ENCODE measurements at regions not wholly inside any gene's neighbourhood (a gene's known extent, or its start where the extent isn't known, plus 50 kb on each side); places are given as distances from the start of the nearest gene placed in this dataset.

GRCh38 chr2:216312441-216312840 is 59.8 kb downstream of the MARCHF4 start:
- peak; percentile 12 for DNase-seq (ENCODE audit: low read depth)
- no peak for TF ChIP-seq CTCF (conservative IDR thresholded peaks at IDR 0.05; ENCODE audit: control insufficient read depth, insufficient read depth, low read depth, low read length)
- H3K4me3 ChIP-seq (ENCODE audit: control insufficient read depth, low read depth, low read length), result no peak overlapping the region

- peak; percentile 10 for DNase-seq (ENCODE audit: low read depth)
- no peak for TF ChIP-seq CTCF (conservative IDR thresholded peaks at IDR 0.05; ENCODE audit: control insufficient read depth, insufficient read depth, low read depth, low read length)
Observed at GRCh38 chr2:216308576-216308975, 63.7 kb downstream of the MARCHF4 start.

GRCh38 chr2:216307496-216307895 is 64.8 kb downstream of the MARCHF4 start:
- no peak for TF ChIP-seq CTCF (conservative IDR thresholded peaks at IDR 0.05; ENCODE audit: control insufficient read depth, insufficient read depth, low read depth, low read length)
- DNase-seq (ENCODE audit: low read depth), result no peak
- H3K4me3 ChIP-seq (ENCODE audit: control insufficient read depth, low read depth, low read length), result no peak overlapping the region

More at GRCh38 chr2:216308576-216308975, 63.7 kb downstream of the MARCHF4 start:
- no peak overlapping the region for H3K4me3 ChIP-seq (ENCODE audit: control insufficient read depth, low read depth, low read length)

- TF ChIP-seq CTCF (conservative IDR thresholded peaks at IDR 0.05; ENCODE audit: control insufficient read depth, insufficient read depth, low read depth, low read length), result no peak
- no peak overlapping the region for H3K4me3 ChIP-seq (ENCODE audit: control insufficient read depth, low read depth, low read length)
- DNase-seq (ENCODE audit: low read depth), result no peak
Observed at GRCh38 chr2:216306868-216307267, 65.4 kb downstream of the MARCHF4 start.

- DNase-seq (ENCODE audit: low read depth), result no peak
Observed at GRCh38 chr2:216305574-216305973, 66.7 kb downstream of the MARCHF4 start.

GRCh38 chr2:216302981-216303676 is 69.2 kb downstream of the MARCHF4 start:
- no peak for TF ChIP-seq CTCF (conservative IDR thresholded peaks at IDR 0.05; ENCODE audit: control insufficient read depth, insufficient read depth, low read depth, low read length)
- peak; percentile 30 for DNase-seq (ENCODE audit: low read depth)
- no peak overlapping the region for H3K4me3 ChIP-seq (ENCODE audit: control insufficient read depth, low read depth, low read length)

More at GRCh38 chr2:216305574-216305973, 66.7 kb downstream of the MARCHF4 start:
- H3K4me3 ChIP-seq (ENCODE audit: control insufficient read depth, low read depth, low read length), result no peak overlapping the region
- TF ChIP-seq CTCF (conservative IDR thresholded peaks at IDR 0.05; ENCODE audit: control insufficient read depth, insufficient read depth, low read depth, low read length), result no peak

All from fibroblast of mammary gland (primary cell).